GM19438 (cell line): ENCODE measurements at regions not wholly inside any gene's neighbourhood (a gene's known extent, or its start where the extent isn't known, plus 50 kb on each side); places are given as distances from the start of the nearest gene placed in this dataset.

Source experiments
- ATAC-seq: cut with Tn5 transposase; IDR thresholded peaks from one replicate; pipeline ENCODE4 v1.9.1; 2021; ENCODE audit warnings: low read depth; ENCODE audit not compliant: unreplicated experiment

DNA sequence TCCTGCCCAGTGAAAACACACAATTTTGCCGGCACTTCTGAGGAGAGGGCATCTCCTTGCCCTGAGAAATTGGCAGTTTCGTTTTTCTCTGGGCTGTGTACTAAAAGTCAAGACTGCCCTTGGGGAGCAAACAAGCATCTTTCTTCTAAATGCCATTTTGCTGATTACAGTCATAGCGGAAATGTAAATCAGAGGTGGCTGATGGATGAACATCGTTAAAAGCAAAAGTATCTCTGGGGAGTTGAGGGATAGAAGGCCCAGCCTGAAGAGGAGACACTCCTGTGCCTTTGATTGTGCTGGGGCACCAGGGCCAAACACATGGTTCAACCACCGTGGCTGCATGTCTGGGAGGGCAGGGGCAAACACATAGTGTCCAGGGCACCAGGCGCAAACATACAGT is 49.8 kb downstream of the ABCC12 start:
- no peak for ATAC-seq

- ATAC-seq = no peak
Observed at GRCh38 chr16:48105456-48105855, 50.3 kb downstream of the ABCC12 start.

- no peak for ATAC-seq
Observed at GRCh38 chr16:48103591-48103990, 52.2 kb downstream of the ABCC12 start.

DNA sequence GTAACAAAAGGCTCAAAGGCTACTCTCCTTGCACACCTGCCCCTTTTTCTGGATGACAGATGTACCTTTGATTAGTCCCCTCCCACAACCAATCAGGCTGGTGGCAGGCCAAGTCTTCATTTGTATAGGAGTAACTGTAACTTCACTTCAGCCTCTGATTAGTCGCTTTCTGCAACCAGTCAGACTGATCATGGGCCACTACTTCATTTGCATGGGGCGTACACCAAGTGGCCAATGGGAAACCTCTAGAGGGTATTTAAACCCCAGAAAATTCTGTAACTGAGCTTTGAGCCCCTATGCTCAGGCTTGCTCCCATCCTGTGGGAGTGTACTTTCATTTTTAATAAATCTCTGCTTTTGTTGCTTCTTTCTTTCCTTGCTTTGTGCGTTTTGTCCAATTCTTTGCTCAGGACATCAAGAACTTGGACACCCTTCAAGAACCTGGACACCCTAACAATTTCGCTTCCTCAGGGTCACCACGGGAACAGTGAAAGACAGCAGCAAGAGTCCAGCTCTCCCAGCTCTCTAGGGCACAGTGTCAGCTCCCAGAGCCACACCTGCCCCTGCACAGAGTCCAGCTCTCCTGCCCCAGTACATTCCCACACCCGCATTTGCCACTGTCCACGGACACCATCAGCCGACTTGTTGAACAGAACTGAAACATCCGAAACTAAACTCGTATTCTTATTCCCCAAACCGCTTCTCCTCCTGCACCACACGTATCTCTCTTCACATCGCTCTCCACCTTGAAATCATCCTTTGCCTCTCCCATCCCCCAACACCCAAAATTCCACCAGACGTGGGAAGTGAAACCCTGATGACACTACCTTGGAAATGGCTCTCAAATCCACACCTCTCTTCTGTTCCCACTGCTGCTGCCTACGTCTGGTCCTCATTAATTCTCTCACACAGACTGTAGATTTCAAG is 53.4 kb downstream of the ABCC12 start:
- ATAC-seq = no peak

DNA sequence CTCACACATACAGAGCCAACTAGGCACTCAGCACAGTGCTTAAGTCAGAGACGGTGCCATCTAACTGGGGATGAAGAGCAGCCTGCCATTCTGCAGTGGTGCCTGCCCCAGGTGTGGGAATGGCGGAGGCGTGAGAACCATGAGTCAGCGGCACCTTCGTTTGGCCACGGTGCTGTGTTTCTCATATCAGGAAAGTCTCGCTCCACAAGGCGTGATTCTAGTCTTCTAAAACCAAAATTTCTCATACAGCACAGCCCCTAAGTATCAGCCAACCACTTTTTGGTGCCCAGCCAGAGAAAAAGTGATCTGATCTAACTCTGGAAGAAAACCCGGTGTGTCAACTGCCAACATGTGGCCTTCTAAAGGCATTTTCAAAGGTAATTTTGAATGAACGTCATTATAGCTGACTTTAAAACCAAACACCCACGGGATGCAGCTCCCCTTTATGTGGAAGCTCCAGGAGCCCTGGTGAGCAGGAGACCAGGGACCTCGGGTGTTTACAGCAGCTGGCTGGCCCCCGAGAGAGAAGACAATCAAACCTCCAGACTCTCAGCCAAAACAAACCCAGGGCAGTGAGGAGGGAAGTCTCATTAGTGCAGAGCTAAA is 54.6 kb downstream of the ABCC12 start:
- ATAC-seq = no peak

DNA sequence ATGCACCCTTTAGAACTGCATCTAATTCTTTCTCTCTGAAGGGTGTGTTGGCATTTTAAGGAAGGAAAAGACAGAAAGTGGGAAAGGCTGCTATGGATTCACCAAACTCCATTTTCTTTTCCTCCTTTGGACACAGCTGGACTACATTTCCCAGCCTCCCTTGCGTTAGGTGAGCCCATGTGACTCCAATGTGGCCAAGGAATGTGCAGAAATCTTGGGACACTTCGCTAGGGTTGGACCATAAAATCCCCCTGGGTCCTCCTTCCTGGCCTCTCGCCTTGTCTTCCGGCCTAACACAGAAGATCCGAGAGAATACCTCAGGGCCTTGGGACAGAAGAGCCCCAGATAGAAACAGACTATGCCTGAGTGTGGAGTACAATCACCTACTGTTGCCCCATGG is 56.3 kb downstream of the ABCC12 start:
- no peak for ATAC-seq

GRCh38 chr16:48098472-48098871 is 57.3 kb downstream of the ABCC12 start:
- no peak for ATAC-seq

- no peak for ATAC-seq
Observed at GRCh38 chr16:48091117-48091516, 64.7 kb downstream of the ABCC12 start.

DNA sequence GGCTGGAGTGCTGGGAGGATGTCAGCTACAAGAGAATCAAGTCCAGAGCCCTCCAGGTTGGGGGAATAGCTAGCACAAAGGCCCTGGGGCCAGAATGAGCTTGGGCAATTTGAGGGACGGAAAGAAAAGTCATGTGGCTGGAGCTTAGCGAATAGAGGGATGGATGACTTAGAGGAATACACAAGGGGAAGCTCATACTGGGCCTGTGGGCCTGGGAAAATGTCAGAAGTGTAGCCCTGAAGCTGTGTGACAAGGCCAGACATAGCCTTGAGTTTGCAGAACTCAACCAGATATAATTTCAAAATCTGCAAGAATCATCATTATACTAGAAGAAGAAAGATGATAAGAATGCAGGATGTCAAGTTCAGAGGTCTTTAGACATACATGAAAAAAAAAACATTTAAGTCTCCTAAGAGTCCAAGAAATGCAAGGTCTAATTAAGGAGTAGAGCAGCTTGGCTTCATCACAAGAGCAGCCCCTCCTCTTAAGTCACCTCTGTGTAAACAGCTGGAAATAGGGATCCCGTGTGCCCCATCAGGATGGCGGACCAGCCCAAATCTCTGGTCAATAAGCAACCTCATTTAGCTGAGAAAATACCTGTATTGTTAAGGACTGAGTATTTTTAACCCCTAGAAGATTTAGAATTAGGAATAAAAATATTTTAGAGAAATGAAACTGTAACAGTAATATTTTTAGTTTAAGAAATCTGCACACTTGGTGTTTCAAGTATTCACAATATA is 66.6 kb downstream of the ABCC12 start:
- no peak for ATAC-seq

DNA sequence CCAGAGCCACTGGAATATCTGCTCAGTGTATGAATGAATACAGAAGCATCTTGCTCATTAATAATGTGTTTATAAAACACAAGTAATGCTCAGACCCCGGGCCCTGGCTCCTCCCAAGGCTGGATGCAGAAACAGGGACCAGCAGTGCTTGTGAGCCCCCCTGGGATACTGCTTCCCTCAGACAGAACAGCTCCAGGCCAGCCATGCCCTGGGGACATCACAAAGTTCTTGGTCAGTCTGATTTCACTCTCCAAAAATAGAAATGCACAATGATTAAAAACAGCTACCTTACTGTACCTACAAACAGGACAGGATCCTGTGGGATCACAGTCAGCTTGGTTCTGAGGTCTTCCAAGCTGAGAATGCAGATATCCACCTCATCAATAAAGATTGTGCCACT is 68.2 kb downstream of the ABCC12 start:
- no peak for ATAC-seq

GRCh38 chr16:48086422-48086821 is 69.4 kb downstream of the ABCC12 start:
- ATAC-seq = no peak

DNA sequence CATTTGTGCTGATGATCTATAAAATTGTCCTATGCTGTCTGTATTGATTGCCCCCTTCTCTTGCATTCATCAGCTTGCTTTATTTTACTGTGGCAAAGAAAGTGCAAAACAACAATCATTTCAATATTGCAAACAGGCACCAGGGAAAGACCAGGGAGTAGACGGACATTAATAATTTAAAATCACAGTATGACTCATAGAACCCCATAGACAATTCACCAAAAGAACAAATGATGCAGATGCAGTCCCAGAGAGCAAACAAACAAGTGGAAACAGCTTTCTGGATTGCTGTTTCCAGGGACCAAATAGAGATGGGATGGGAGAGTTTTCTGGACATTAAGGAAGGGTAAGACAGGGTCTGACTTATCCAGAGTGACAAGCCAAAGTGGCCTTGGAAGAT is 70.1 kb downstream of the ABCC12 start:
- no peak for ATAC-seq

DNA sequence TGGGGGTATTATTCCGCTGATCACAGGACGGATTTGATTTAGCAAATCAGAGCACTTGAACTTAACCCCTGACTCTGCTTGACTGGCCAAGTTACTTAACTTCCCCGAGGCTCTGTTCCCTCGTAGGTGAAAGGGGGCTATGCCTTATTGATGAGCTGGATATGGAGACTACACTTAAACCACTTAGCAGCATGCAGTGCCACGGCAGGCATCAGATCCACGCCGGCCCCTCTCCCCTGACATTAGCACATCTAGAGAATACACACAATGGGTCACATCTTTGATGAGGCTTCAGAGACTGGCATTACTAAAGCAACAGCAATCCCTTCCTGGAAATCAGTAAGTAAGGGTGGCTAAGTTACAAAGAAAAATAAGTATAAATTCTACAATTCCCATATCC is 71.0 kb downstream of the ABCC12 start:
- ATAC-seq = no peak

DNA sequence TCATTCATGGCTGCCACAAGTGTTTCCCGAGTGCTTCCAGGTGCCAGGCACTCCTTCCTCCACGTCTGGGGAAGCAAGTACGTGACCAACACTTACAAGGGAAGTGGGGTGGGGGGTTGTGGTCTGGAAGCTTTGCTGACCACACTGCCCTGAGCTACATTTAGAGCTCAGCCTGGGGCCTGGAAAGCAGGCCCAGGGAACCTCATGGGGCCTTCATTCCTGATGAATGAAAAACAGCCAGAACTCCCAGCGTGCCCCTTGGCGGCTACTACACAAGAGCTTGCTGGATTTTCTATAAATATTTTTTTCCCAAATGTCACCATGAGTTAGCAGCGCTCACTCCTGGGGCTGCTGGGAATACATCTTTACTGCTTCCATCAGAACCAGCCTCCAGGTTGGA is 73.3 kb downstream of the ABCC12 start:
- no peak for ATAC-seq

- no peak for ATAC-seq
Observed at GRCh38 chr16:48081656-48082055, 74.1 kb downstream of the ABCC12 start.

DNA sequence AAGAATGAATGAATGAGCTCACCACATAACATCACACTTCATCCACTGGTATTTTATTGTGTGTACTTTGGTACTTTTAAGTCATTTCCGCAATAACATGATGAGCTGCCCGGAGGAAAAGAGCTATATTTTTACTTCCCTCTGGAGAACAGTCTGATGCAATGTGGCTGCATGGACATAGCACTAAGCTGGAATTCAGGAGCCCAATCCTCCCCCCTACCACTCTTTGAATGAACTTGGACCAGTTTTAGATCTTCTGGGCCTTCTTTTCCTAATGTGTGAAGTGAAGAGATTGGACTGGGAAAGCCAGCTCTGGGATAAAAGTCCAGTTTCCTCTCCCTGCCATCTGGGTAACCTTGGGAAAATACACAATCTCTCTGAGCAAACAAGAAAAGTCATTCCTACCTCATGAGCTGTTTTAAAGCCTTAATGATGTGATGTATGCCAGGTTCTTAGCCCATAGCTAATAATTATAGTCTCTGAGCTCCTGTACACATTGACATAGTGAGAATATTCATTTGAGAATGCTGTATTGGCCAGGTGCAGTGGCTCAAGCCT is 79.3 kb downstream of the ABCC12 start:
- no peak for ATAC-seq

GRCh38 chr16:48075398-48075797 is 80.4 kb downstream of the ABCC12 start:
- ATAC-seq = no peak

DNA sequence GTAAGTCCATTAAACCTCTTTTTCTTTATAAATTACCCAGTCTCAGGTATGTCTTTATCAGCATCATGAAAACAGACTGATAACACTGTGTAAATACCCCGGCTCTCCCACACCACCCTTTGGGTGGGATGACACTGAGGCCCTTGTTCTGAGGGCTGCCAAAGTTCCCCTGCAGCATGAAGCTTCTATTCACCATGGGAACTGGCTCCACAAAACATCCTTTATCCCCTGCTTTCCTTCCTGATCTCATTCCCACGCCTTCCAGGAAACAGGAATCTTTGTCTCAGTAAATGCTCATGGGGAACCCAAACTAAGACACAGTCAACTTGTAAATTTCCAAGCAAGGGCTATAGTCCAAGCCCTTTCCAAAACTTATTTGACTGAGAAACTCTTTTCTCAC is 88.4 kb downstream of the ABCC12 start:
- no peak for ATAC-seq

DNA sequence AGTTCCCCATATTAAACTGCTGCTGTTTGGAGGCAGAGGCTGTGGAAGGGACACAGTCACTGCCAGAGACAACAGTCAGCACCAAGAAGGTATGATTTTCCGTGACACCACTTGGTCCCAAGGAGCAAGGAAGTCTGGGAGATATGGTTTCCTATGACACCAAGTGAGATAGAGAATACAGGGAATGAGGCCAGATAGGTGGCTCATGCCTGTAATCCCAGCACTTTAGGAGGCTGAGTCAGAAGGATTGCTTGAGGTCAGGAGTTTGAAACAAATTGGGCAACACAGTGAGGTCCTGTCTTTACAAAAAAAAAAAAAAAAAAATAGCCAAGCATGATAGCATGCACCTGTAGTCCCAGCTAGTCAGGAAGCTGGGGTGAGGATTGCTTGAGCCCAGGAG is 90.8 kb downstream of the ABCC12 start:
- no peak for ATAC-seq

DNA sequence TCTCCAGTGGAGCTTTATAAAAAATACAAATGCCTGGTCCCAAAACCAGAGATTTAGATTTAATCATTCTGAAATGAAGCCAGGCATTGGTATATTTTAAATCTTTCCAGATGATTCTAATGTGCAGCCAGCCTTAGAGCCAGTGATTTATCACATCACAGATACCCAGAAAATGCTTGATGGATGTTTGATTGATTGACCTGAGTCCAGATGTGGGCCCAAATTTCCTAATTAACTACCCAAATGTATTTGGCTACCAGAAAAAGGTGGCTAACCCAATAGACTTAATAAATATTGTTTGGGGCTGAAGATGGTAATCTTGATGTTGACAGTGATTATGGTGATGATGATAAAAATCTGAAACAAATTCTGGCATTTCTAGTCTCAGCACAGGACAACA is 93.1 kb downstream of the ABCC12 start:
- ATAC-seq = no peak

DNA sequence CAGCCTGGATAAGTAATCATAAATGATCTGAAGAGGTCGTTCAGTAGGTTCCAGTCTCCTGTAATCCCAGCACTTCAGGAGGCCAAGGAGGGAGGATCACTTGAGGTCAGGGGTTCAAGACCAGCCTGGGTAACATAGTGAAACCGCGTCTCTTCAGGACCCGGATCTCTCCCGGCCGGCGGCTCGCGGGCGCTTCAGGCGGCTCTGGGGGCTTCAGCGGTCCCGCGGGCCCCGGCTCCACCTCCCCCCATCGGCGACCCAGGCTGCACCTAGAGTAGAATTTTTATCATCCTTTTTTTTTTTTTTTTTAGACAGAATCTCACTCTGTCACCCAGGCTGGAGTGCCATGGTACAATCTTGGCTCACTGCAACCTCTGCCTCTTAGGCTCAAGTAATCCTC is 95.9 kb downstream of the ABCC12 start:
- ATAC-seq = no peak
